Liver (tissue), 8 donors: ENCODE measurements at regions not wholly inside any gene's neighbourhood (a gene's known extent, or its start where the extent isn't known, plus 50 kb on each side); places are given as distances from the start of the nearest gene placed in this dataset.

Source experiments
- DNase-seq: peaks from one replicate; pipeline ENCODE4 v3.0.0-alpha.2; 2017; ENCODE audit warnings: low spot score
- H3K27ac ChIP-seq, 2 donors: one replicate each; pipeline ENCODE4 v1.7.0; 2013; ENCODE audit warnings: inconsistent platforms in 2 of 2, low read length in 2 of 2, control low read depth in 1 of 2, low read depth in 1 of 2, mild to moderate bottlenecking in 1 of 2
- H3K27me3 ChIP-seq, 4 donors: one replicate each; pipeline versions ENCODE4 v1.6.1 to v1.7.0; 2013; ENCODE audit warnings: low read length in 3 of 4, inconsistent platforms in 1 of 4, mild to moderate bottlenecking in 1 of 4, moderate library complexity in 1 of 4; ENCODE audit not compliant: control insufficient read depth in 4 of 4, insufficient read depth in 4 of 4
- H3K36me3 ChIP-seq, 4 donors: one replicate each; pipeline versions ENCODE4 v1.6.1 to v1.7.0; 2013; ENCODE audit warnings: low read length in 3 of 4, mild to moderate bottlenecking in 3 of 4, low read depth in 1 of 4, moderate library complexity in 1 of 4; ENCODE audit not compliant: control insufficient read depth in 4 of 4, insufficient read depth in 3 of 4
- H3K4me1 ChIP-seq, 4 donors: one replicate each; pipeline versions ENCODE4 v1.6.1 to v1.7.0; 2013; ENCODE audit warnings: low read length in 3 of 4, mild to moderate bottlenecking in 3 of 4, moderate library complexity in 1 of 4; ENCODE audit not compliant: control insufficient read depth in 4 of 4, insufficient read depth in 4 of 4
- H3K4me3 ChIP-seq, 3 donors: one replicate each; pipeline versions ENCODE4 v1.6.1 to v1.7.0; 2013; ENCODE audit warnings: low read length in 3 of 3, control low read depth in 1 of 3, low read depth in 1 of 3, mild to moderate bottlenecking in 1 of 3
- H3K9ac ChIP-seq, 2 donors: one replicate each; pipeline ENCODE4 v1.7.0; 2013; ENCODE audit warnings: low read length in 2 of 2, mild to moderate bottlenecking in 2 of 2, moderate library complexity in 2 of 2, control low read depth in 1 of 2, low read depth in 1 of 2
- H3K9me3 ChIP-seq, 4 donors: one replicate each; pipeline versions ENCODE4 v1.6.1 to v1.7.0; 2013; ENCODE audit warnings: low read length in 3 of 4; ENCODE audit not compliant: control insufficient read depth in 4 of 4
- ATF3 ChIP-seq: IDR thresholded peaks from 2 replicates; pipeline ENCODE4 v1.6.1; 2016; ENCODE audit warnings: antibody characterized with exemption
- CTCF ChIP-seq: fragments of 150-350 bp; IDR thresholded peaks from 2 replicates; pipeline ENCODE4 v1.5.1; 2017; ENCODE audit warnings: improper control_type of control experiment, low read depth, low read length; ENCODE audit not compliant: missing input control
- EGR1 ChIP-seq, 2 donors: IDR thresholded peaks; 2 replicates each; pipeline ENCODE4 v1.6.1; 2016 to 2018; ENCODE audit warnings: antibody characterized with exemption in 2 of 2, low read depth in 2 of 2
- FOXA1 ChIP-seq: IDR thresholded peaks from 2 replicates; pipeline ENCODE4 v1.6.1; 2016; ENCODE audit warnings: antibody characterized with exemption
- FOXA2 ChIP-seq: IDR thresholded peaks from 2 replicates; pipeline ENCODE4 v1.6.1; 2016; ENCODE audit warnings: antibody characterized with exemption
- GABPA ChIP-seq, 2 donors: IDR thresholded peaks in 1 of 2; conservative IDR thresholded peaks in 1 of 2; 2 replicates each; pipeline ENCODE4 v1.6.1; 2016; ENCODE audit warnings: antibody characterized with exemption in 2 of 2, mild to moderate bottlenecking in 1 of 2, moderate library complexity in 1 of 2
- HNF4A ChIP-seq, 2 donors: conservative IDR thresholded peaks; 2 replicates each; pipeline ENCODE4 v1.6.1; 2016; ENCODE audit warnings: antibody characterized with exemption in 2 of 2, mild to moderate bottlenecking in 2 of 2
- HNF4G ChIP-seq: IDR thresholded peaks from 2 replicates; pipeline ENCODE4 v1.6.1; 2016; ENCODE audit warnings: antibody characterized with exemption
- JUND ChIP-seq, 2 donors: IDR thresholded peaks; 2 replicates each; pipeline ENCODE4 v1.6.1; 2016; ENCODE audit warnings: antibody characterized with exemption in 2 of 2
- MAX ChIP-seq: IDR thresholded peaks from 2 replicates; pipeline ENCODE4 v1.6.1; 2016; ENCODE audit warnings: antibody characterized with exemption
- NR2F2 ChIP-seq: IDR thresholded peaks from 2 replicates; pipeline ENCODE4 v1.6.1; 2016; ENCODE audit warnings: antibody characterized with exemption
- RAD21 ChIP-seq, 2 donors: IDR thresholded peaks; 2 replicates each; pipeline ENCODE4 v1.6.1; 2016; ENCODE audit warnings: antibody characterized with exemption in 2 of 2, mild to moderate bottlenecking in 2 of 2
- REST ChIP-seq: IDR thresholded peaks from 2 replicates; pipeline ENCODE4 v1.6.1; 2016; ENCODE audit warnings: antibody characterized with exemption, mild to moderate bottlenecking
- RXRA ChIP-seq, 2 donors: IDR thresholded peaks; 2 replicates each; pipeline ENCODE4 v1.6.1; 2017 to 2018; ENCODE audit warnings: antibody characterized with exemption in 2 of 2, mild to moderate bottlenecking in 1 of 2
- SP1 ChIP-seq: IDR thresholded peaks from 2 replicates; pipeline ENCODE4 v1.6.1; 2018; ENCODE audit warnings: antibody characterized with exemption, mild to moderate bottlenecking
- TAF1 ChIP-seq: conservative IDR thresholded peaks from 2 replicates; pipeline ENCODE4 v1.6.1; 2016; ENCODE audit warnings: antibody characterized with exemption, mild to moderate bottlenecking
- YY1 ChIP-seq: IDR thresholded peaks from 2 replicates; pipeline ENCODE4 v1.6.1; 2016; ENCODE audit warnings: antibody characterized with exemption, mild to moderate bottlenecking
- ZBTB33 ChIP-seq: IDR thresholded peaks from 2 replicates; pipeline ENCODE4 v1.6.1; 2016; ENCODE audit warnings: antibody characterized with exemption
- WGBS: extraction: QIAGEN DNeasy Blood & Tissue Kit; methylation state at CpG from one replicate; pipeline ENCODE4 v1.1.7; 2013; 5-methylcytosine and 5-hydroxymethylcytosine counted together
- donor health status: healthy.
- donor health status: healthy.
- donor health status: healthy.
- donor health status: healthy.
- donor health status: healthy.

- peaks cover 3 to 4% (median 4%) of the 10 kb centered on the region in 4 donors for H3K9me3 ChIP-seq
- DNase-seq = no peak
- H3K4me3 ChIP-seq = no peak overlapping the region
- H3K4me1 ChIP-seq = peaks cover 0 to 1% (median 0%) of the 10 kb centered on the region in 4 donors
- H3K27me3 ChIP-seq = no peaks in the 10 kb centered on the region
- no peaks in the 10 kb centered on the region for H3K36me3 ChIP-seq
- H3K9ac ChIP-seq = no peak overlapping the region
- TF ChIP-seq GABPA (IDR thresholded peaks at IDR 0.05 in 1 of 2, conservative IDR thresholded peaks at IDR 0.05 in 1 of 2) = no peak
- no peak for TF ChIP-seq REST
- no peak for TF ChIP-seq HNF4A (conservative IDR thresholded peaks at IDR 0.05)
- no peak for TF ChIP-seq SP1
- TF ChIP-seq TAF1 = no peak
- TF ChIP-seq FOXA1 = no peak
- TF ChIP-seq NR2F2 = no peak
- no peak for TF ChIP-seq HNF4G
- WGBS = 63% methylated on average over 1 of the region's 1 CpG
- H3K27ac ChIP-seq = no peak overlapping the region
Observed at GRCh38 chr1:164366014-164366413, 193.0 kb upstream of the PBX1 start.

- no peaks in the 10 kb centered on the region for H3K36me3 ChIP-seq
- TF ChIP-seq JUND (IDR thresholded peaks at IDR 0.05) (no peak), HNF4A (conservative IDR thresholded peaks at IDR 0.05) (no peak), NR2F2 (no peak), TAF1 (no peak), GABPA (IDR thresholded peaks at IDR 0.05 in 1 of 2, conservative IDR thresholded peaks at IDR 0.05 in 1 of 2) (no peak), ATF3 (no peak), FOXA2 (no peak), SP1 (no peak), YY1 (no peak), EGR1 (IDR thresholded peaks at IDR 0.05; ENCODE audit: low read depth in 2 of 2) (no peak), REST (no peak), RAD21 (IDR thresholded peaks at IDR 0.05) (no peak), ZBTB33 (no peak), HNF4G (no peak), RXRA (IDR thresholded peaks at IDR 0.05) (no peak), MAX (no peak), FOXA1 (no peak), CTCF (no peak)
Observed at GRCh38 chr1:164369698-164370365, 189.2 kb upstream of the PBX1 start.

More at GRCh38 chr1:164369698-164370365, 189.2 kb upstream of the PBX1 start:
- H3K4me3 ChIP-seq = no peak overlapping the region
- no peak overlapping the region for H3K9ac ChIP-seq
- H3K27ac ChIP-seq = no peak overlapping the region
- WGBS = 69% methylated on average over 4 of the region's 4 CpGs
- peaks cover 3 to 6% (median 4%) of the 10 kb centered on the region in 4 donors for H3K9me3 ChIP-seq
- peaks cover 0 to 1% (median 0%) of the 10 kb centered on the region in 4 donors for H3K4me1 ChIP-seq
- H3K27me3 ChIP-seq = no peaks in the 10 kb centered on the region
- no peak for DNase-seq
